ENCODE measurements at regions not wholly inside any gene's neighbourhood (a gene's known extent, or its start where the extent isn't known, plus 50 kb on each side); places are given as distances from the start of the nearest gene placed in this dataset.

GRCh38 chr10:28947171-28947570 lies 269.9 kb downstream of the BAMBI start:
- TF ChIP-seq, protein P1, sequence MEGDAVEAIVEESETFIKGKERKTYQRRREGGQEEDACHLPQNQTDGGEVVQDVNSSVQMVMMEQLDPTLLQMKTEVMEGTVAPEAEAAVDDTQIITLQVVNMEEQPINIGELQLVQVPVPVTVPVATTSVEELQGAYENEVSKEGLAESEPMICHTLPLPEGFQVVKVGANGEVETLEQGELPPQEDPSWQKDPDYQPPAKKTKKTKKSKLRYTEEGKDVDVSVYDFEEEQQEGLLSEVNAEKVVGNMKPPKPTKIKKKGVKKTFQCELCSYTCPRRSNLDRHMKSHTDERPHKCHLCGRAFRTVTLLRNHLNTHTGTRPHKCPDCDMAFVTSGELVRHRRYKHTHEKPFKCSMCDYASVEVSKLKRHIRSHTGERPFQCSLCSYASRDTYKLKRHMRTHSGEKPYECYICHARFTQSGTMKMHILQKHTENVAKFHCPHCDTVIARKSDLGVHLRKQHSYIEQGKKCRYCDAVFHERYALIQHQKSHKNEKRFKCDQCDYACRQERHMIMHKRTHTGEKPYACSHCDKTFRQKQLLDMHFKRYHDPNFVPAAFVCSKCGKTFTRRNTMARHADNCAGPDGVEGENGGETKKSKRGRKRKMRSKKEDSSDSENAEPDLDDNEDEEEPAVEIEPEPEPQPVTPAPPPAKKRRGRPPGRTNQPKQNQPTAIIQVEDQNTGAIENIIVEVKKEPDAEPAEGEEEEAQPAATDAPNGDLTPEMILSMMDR (IDR thresholded peaks at IDR 0.05; ENCODE audit: extremely low read depth, low read depth, low read length), result no peak
- Histone ChIP-seq H3K36me3 (ENCODE audit: insufficient read depth, low read length) (no peaks in the 10 kb centered on the region), H3K79me2 (ENCODE audit: insufficient read depth, low read length) (no peaks in the 10 kb centered on the region), H3K4me3 (ENCODE audit: insufficient read depth, low read length) (no peak overlapping the region), H3K4me1 (ENCODE audit: insufficient read depth, low read length) (peaks cover 23% of the 10 kb centered on the region), H2AFZ (ENCODE audit: low read length) (peak overlapping the region; percentile 8), H4K20me1 (ENCODE audit: insufficient read depth, low read length) (no peaks in the 10 kb centered on the region), H3K4me2 (ENCODE audit: insufficient read depth, low read length) (peak overlapping the region; percentile 57), H3K27ac (ENCODE audit: low read depth, low read length) (peak overlapping the region; percentile 76), H3K9me3 (ENCODE audit: low read depth, low read length) (no peaks in the 10 kb centered on the region), H3K27me3 (ENCODE audit: insufficient read depth, low read length) (peaks cover 4% of the 10 kb centered on the region)
- no peak for DNase-seq (ENCODE audit: insufficient read length, low spot score, missing footprints)

DNA sequence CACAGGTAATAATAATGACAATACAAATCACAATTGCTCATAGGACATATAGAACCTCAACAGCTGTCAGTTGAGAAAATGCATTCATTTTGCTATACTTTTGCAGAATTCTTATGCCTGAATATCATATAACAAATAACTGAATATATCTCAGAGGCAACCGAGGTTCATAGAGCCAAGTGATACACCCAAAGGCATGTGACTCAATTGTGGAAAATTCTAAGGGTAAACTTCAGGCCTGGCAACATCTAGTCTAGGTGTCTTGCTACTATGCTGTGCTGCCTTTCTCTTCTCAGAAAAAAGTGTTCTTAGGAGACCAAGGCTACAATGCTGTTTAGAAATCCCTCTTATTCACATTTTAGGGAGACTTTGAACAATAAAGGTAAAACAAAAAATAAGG lies 270.7 kb downstream of the BAMBI start:
- no peak for DNase-seq (ENCODE audit: insufficient read length, low spot score, missing footprints)
- Histone ChIP-seq H3K4me3 (ENCODE audit: insufficient read depth, low read length) (no peak overlapping the region), H4K20me1 (ENCODE audit: insufficient read depth, low read length) (no peaks in the 10 kb centered on the region), H3K4me2 (ENCODE audit: insufficient read depth, low read length) (no peak overlapping the region), H2AFZ (ENCODE audit: low read length) (no peak overlapping the region), H3K79me2 (ENCODE audit: insufficient read depth, low read length) (no peaks in the 10 kb centered on the region), H3K36me3 (ENCODE audit: insufficient read depth, low read length) (no peaks in the 10 kb centered on the region), H3K27ac (ENCODE audit: low read depth, low read length) (no peak overlapping the region), H3K27me3 (ENCODE audit: insufficient read depth, low read length) (peaks cover 4% of the 10 kb centered on the region), H3K4me1 (ENCODE audit: insufficient read depth, low read length) (peaks cover 23% of the 10 kb centered on the region), H3K9me3 (ENCODE audit: low read depth, low read length) (no peaks in the 10 kb centered on the region)
- TF ChIP-seq, protein P1 (IDR thresholded peaks at IDR 0.05; ENCODE audit: extremely low read depth, low read depth, low read length), result no peak

- no peak overlapping the region for H2AFZ ChIP-seq (ENCODE audit: low read length)
- peaks cover 23% of the 10 kb centered on the region for H3K4me1 ChIP-seq (ENCODE audit: insufficient read depth, low read length)
- H3K4me2 ChIP-seq (ENCODE audit: insufficient read depth, low read length), result no peak overlapping the region
- no peak for DNase-seq (ENCODE audit: insufficient read length, low spot score, missing footprints)
- no peak overlapping the region for H3K4me3 ChIP-seq (ENCODE audit: insufficient read depth, low read length)
- no peaks in the 10 kb centered on the region for H3K79me2 ChIP-seq (ENCODE audit: insufficient read depth, low read length)
- peaks cover 4% of the 10 kb centered on the region for H3K27me3 ChIP-seq (ENCODE audit: insufficient read depth, low read length)
- no peaks in the 10 kb centered on the region for H3K36me3 ChIP-seq (ENCODE audit: insufficient read depth, low read length)
- TF ChIP-seq, protein P1 (IDR thresholded peaks at IDR 0.05; ENCODE audit: extremely low read depth, low read depth, low read length), result no peak
- no peaks in the 10 kb centered on the region for H3K9me3 ChIP-seq (ENCODE audit: low read depth, low read length)
- H3K27ac ChIP-seq (ENCODE audit: low read depth, low read length), result no peak overlapping the region
- H4K20me1 ChIP-seq (ENCODE audit: insufficient read depth, low read length), result no peaks in the 10 kb centered on the region
Measured at GRCh38 chr10:28949005-28950004, 272.0 kb downstream of the BAMBI start.

DNA sequence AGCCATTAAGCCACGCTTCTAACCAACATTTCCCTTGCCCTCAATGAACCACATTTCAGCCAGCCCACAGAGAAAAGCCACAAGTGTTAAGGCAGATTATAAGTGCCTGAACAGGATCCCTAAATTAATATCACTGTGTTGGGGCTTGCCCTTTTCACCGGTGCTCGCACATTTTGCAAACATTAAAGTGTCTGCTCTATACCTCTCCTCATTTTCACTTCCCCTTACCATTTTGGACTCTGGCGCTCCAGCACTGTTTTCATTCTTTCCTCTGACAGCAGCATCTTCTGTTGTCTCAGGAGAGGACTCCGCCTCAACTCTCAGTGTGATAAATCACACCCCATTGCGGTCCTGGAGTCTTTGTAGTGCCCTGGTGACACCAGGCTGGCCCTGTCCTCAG lies 274.2 kb downstream of the BAMBI start:
- Histone ChIP-seq H4K20me1 (ENCODE audit: insufficient read depth, low read length) (no peaks in the 10 kb centered on the region), H3K79me2 (ENCODE audit: insufficient read depth, low read length) (no peaks in the 10 kb centered on the region), H3K27me3 (ENCODE audit: insufficient read depth, low read length) (peaks cover 4% of the 10 kb centered on the region), H3K27ac (ENCODE audit: low read depth, low read length) (no peak overlapping the region), H3K4me1 (ENCODE audit: insufficient read depth, low read length) (peaks cover 18% of the 10 kb centered on the region), H3K4me3 (ENCODE audit: insufficient read depth, low read length) (no peak overlapping the region), H3K4me2 (ENCODE audit: insufficient read depth, low read length) (no peak overlapping the region), H3K36me3 (ENCODE audit: insufficient read depth, low read length) (no peaks in the 10 kb centered on the region), H3K9me3 (ENCODE audit: low read depth, low read length) (no peaks in the 10 kb centered on the region), H2AFZ (ENCODE audit: low read length) (no peak overlapping the region)
- DNase-seq (ENCODE audit: insufficient read length, low spot score, missing footprints), result no peak
- TF ChIP-seq, protein P1 (IDR thresholded peaks at IDR 0.05; ENCODE audit: extremely low read depth, low read depth, low read length), result no peak

Measured in osteoblast (primary cell).